HG02610 (cell line): ENCODE measurements at regions not wholly inside any gene's neighbourhood (a gene's known extent, or its start where the extent isn't known, plus 50 kb on each side); places are given as distances from the start of the nearest gene placed in this dataset.
"Not testable (repeated sequence)": the region's sequence is repeated elsewhere in the genome, so short reads cannot be mapped to it uniquely, and the experiment has no call there.

Experiments used
- ATAC-seq: cut with Tn5 transposase; IDR thresholded peaks from one replicate; pipeline ENCODE4 v1.9.1; 2021; ENCODE audit warnings: mild to moderate bottlenecking, moderate library complexity; ENCODE audit not compliant: unreplicated experiment

DNA sequence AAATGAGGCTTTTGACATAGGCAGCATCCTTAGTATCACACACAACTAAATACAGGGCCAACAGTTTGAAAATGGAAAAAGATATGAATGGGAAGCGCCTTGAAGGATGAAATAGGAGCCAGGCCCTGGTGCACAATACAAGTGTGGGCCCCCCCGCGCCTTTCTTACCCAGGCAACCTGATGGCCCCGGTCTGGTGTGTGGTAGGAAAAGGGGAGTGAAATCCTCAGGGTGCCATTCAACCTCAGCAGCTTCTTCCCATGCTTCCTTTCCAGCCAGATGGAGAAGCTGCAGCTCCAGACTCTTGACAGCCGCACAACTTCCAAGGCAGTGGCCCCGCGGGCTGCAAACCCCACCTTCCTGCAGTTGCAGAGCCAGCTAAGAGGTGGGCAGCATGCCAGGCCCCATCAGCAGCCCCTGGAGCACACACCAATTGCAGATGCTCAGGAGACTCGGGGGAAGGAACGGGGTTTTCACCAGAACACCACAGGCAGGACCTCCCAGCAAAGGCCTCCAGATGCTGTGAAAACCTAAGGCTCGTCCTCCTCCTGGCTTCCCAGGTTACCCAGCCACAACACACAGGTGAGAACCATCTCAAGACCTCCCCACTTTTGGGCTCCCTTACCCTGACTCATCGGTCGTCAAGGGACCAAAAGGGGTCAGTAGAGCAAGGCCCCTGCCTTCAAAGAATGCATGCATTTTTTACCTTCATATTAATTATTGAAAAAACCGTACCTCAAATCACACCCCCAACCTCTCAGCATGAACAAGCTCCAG is 101.6 kb downstream of the CPN2 start:
- ATAC-seq: no peak

- no peak for ATAC-seq
These were observed 100.8 kb downstream of the CPN2 start for GRCh38 chr3:194250098-194251002.

DNA sequence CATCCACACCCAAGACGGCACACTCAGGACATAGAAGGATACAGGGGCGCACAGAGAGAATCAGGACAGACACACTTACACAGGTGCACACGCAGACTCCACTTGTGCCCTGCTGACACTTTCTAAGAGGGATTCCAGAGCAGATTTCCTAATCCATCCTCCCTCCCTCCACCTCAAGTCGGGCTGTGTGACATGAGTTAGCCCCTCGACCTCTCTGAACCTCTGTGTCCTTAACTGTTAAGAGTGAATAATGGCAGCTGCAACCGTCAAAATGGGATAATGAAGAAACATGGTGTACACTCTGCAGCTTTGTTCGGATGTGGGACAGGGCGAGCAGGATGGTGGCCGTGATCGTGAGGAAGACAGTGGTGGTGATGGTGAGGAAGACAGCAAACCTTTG is 100.1 kb downstream of the CPN2 start:
- ATAC-seq: no peak

DNA sequence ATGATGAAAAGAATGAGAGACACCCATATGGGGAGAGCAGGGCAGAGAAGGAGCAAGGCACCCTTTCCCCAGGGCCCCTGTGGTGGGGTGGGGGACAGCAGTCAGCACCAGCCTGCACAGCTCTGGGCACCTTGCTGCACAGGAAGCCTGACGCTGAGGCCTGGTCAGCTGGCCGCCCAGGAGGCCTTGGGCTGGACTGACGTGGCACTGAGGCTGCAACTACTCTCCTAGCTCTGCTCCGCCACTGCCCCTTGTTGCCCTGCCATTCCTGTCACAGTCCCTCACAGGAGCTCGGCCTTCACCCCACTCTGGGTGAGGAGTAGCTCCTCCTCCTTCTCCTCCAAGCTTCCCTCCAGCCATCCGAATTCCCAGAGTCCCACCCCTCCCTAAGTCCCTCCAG is 99.7 kb downstream of the CPN2 start:
- ATAC-seq: no peak

- no peak for ATAC-seq
These were observed 99.1 kb downstream of the CPN2 start for GRCh38 chr3:194251891-194252560.

- no peak for ATAC-seq
These were observed 97.9 kb downstream of the CPN2 start for GRCh38 chr3:194253270-194253669.

- ATAC-seq: no peak
These were observed 97.1 kb downstream of the CPN2 start for GRCh38 chr3:194254040-194254439.

DNA sequence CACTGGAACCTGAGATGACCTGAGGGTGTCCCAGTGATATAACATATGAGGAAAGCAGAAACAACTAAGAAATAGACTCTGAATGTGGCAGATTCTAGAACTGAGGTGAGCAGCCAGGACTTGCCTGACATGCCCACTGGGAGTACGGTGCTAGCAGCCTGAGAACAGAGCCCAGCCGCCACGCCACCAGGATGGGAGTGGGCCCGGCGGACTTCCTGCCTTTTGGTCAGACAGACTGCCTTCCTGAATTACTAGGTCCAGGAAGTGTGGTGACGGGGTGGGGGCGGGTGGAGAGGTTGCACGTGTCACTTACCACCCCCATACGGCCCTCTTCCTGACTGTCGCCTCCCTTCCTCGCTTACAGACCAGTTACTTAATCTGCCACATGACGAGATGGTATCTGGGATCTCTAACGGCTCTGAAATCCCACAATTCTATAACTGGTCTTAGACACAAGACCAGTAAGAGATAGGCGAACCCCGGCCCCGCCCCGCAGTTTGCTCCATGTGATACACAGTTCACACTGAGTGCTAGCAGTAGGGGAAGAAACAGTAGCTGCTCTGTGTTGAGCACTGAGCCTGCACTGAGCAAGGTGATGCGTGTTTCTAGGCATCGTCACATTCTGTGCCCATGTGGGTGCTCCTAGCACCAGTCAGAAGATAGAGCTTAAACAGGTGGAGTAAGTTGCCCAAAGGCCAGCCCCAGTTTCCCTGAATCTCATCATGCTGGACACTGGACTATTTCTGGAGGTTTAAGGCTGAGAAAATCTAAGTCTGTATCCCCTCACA is 95.7 kb downstream of the CPN2 start:
- peak; percentile 57 for ATAC-seq

GRCh38 chr3:194256040-194256945 is 94.8 kb downstream of the CPN2 start:
- no peak for ATAC-seq

DNA sequence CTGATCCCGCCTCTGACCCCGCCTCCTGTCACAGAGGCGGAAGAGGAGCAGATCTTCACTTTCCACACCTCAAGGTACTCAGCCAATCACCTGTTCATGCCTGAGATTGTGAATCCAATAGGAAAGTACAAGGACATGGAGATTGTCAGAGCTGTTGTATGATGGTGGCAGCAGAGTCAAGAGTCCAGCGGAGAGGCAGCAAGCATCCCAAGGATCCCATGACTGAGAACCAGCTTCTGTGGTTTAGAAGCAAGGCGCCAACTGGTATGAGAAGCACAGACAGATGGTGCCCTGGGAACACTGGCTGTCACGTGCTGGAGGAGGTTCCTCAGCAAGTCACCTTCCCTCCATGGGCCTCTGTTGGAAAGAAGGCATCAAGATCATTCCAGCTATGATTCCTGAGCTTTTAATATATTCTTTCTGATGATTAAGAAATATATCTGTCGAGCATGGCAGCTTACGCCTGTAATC is 93.9 kb downstream of the CPN2 start:
- no peak for ATAC-seq

DNA sequence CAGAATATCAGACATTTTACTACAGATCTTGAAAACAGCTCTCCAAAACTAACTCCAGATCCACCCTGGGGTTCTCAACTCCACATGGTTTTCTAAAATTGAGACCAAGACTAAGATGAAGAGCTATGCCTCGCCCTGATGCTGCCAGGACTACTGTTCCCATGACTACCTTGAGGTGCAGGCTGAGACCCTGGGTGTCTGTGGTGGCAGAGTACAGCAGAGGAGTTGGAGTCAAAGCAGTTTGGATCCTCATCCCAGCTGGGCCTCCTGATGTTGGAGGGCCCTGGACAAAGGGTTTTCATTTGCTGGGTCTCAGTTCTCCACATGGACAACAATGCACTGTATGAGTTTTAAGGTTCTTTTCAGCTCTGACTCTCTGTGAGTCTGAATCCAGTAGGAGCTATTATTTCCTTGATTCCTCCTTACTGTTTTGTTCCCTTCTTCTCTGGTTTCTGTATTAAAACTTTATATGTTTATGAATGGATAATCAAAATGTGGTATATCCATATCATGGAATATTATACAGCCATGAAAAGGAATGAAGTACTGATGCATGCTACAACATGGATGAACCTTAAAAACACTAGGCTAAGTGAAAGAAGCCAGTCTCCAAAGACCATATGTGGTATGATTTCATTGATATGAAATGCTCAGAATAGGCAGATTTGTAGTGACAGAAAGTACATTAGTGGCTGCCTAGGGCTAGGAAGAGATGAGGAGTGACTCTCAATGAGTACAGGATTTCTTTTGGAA is 93.0 kb downstream of the CPN2 start:
- ATAC-seq: no peak

DNA sequence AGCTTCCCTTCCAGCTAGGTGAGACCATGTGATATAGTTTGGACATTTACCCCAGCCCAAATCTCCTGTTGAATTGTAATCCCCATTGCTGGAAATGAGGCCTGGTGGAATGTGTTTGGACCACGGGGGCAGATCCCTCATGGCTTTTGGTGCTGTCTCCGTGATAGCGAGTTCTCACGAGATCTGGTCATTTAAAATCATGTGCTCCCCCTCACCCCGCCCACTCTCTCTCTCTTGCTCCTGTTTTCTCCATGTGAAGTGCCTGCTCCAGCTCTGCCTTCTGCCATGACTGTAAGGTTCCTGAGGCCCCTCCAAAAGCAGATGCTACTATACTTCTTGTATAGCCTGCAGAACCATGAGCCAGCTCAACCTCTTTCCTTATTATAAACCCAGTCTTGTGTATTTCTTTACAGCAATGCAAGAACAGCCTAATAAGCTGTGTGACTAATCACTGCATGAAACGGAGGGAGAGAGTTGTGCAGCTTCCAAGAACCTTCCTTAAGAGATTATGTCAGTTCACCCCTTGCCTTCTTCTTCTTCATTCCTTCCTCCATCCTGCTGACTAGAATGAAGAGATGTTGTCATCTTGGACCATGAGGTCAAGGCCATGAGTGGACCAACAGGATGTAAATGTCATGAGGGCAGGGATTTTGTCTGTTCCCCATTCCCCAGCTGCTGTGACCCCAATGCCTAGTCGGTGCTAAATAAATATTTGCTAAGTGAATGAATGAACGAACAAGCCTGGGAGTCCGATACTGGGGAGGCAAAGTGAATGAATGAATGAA is 91.0 kb downstream of the CPN2 start:
- ATAC-seq: no peak

DNA sequence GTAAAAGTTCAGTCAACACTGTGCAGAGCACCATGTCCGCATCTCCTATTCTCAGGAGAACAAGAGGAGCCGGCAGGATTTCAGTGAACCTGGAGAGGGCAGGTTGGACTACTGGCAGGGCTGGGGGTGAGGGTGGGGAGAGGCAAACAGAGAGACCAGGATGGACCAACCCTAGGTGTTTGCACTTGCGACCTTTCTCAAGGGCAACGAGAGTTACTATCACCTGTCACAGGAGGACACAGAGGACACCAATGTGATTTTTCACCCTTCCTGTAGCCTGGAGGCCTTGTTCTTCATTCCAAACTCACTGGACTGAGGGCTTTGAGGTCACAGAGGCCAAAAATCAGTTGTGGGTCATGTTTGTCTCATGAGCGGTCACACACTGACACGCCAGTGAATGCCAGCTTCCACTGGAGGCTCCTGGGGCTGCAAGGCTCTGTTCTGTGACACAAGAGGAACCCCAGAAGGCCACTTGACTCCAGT is 89.5 kb downstream of the CPN2 start:
- ATAC-seq: no peak

DNA sequence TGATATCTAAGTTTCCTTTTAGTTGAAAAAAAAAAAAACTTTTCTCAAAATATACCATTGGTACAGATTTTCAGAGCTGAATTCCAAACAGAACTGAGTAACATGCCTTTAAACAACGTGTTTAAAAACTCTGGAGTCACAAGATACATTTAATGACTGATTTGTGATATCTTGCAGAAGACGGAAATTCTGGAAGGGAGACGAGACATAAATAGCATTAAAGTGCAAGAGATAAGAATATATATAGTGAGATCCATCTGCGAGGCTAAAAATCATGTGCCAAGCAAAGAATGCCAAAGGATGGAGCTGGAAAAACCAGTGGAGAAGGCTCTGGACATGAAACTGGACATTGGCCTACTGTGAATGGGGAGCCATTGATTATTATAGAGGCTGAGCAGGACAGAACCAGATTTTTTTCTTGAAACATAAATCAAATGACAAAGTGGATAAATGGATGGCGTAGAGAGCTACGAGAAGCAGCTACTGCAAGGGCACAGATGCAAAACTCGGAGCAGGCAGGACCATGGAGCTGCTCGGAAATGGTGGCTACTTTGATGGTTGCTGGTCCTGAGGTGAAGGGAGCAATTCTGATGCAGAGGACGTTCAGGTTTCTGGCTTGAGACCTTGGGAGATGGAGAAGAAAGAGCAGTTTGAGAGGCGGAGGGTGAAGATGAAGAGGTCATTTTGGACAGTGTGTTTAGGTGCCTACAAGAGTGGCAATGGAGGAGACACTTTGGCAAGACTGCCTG is 88.8 kb downstream of the CPN2 start:
- no peak for ATAC-seq

DNA sequence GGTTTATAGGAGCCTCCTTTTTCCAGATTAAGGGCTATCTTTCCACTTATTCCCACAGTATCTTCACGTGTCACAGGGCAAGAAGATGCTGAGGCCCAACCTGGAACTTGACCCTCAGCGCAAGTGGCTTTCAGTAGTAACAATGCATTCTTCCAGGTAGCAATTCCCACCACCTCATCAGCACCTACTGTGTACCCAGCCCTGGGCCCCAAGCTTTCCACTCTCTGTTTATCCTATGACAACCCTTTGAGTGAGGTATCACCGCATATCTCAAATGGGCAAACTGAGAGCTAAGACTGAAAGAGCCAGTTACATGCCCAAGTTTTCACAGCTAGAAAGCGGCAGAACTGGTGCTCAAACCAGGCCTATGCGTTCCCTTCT is 88.2 kb downstream of the CPN2 start:
- no peak for ATAC-seq

DNA sequence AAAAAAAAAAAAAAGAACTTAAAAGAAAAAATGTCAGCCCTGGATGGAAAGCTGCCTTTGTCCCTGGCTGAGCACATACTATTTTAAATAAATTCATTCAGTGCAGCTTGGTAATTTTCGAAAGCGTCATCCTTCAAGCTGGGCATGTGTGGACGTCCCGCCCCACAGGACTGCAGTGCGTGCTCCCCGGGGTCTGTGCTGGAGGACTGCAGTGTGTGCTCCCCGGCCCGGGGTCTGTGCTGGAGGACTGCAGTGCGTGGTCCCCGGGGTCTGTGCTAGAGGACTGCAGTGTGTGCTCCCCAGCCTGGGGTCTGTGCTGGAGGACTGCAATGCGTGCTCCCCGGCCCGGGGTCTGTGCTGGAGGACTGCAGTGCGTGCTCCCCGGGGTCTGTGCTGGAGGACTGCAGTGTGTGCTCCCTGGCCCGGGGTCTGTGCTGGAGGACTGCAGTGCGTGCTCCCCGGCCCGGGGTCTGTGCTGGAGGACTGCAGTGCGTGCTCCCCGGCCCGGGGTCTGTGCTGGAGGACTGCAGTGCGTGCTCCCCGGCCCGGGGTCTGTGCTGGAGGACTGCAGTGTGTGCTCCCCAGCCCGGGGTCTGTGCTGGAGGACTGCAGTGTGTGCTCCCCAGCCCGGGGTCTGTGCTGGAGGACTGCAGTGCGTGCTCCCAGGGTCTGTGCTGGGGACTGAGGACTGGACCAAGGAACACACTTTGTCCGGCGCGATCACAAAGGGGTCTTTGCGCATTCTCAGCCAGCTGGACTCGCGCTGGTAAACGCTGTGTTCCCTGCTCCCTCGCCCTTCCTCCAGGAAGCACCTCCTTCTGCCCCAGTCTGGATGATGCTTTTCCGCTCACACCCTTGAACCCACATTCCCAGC is 86.3 kb downstream of the CPN2 start:
- ATAC-seq: not testable (repeated sequence)
